ENCODE measurements at regions not wholly inside any gene's neighbourhood (a gene's known extent, or its start where the extent isn't known, plus 50 kb on each side); places are given as distances from the start of the nearest gene placed in this dataset.
"Not testable (repeated sequence)": the region's sequence is repeated elsewhere in the genome, so short reads cannot be mapped to it uniquely, and the experiment has no call there.

DNA sequence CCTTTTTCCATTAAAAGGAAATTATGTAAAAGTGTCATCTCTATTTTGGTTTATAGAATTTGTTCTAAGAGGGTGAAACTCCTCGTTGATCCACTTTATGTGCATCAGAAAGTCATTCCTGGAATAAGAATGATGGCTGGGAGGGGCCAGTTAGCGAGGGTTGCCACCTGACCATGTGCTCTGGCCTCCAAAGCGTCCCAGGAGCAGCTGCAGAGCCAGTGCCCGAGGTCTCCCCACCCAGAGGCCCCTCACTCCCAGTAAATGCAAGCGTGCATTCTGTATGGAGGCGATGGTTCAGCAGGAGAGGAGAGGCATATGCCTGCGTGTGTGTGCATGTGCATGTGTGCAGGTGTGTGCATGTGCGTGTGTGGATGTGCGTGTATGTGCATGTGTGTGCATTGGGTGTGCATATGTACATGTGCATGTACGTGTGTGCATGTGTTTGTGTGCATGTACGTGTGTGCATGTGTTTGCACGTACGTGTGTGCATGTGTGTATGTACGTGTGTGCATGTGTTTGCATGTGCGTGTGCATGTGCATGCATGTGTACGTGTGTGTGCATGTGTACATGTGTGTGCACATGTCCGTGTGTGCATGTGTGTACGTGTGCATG lies 345.8 kb downstream of the TEX29 start:
- DNase-seq (ENCODE audit: low read depth): no peak

DNA sequence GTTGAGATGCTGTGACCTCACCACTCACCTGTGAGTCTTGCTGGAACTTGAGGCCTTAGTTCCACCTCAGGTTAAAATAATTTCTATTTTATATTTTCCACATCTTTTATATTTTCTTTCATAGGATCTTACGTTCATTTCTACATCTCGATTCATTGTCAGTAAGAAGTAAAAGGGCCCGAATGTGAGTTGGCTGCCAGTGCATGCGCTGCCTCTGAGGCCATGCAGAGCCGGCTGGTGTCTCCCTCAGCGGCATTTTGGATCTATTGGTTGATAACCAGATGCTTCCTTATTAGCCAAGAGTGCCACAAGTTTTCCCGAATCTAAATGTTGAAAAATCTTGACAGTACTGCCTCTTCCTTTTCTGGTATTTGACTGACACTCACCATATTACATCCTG lies 347.3 kb downstream of the TEX29 start:
- no peak for DNase-seq (ENCODE audit: low read depth)

DNA sequence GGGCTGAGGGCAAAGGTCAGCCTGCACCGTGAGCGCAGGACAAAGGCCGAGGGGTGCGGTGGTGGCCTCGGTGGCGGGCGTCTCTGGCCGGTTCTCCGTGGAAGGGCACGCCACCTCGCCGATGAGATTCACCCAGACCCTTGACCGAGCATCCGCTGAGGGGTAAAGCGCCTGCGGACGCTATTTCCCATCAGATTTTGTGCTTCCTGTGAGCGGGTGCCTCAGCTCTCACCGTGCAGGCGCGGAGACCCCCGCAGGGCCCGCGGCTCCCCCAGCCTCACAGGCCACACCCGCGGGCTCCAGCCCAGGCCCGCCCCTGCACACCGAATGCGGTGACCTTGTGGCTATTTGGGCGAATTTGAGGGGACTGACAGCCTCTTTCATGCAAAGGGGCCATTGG lies 348.0 kb downstream of the TEX29 start:
- no peak for DNase-seq (ENCODE audit: low read depth)

- DNase-seq (ENCODE audit: low read depth): not testable (repeated sequence)
These were observed 351.8 kb downstream of the TEX29 start for GRCh38 chr13:111672198-111672597.

DNA sequence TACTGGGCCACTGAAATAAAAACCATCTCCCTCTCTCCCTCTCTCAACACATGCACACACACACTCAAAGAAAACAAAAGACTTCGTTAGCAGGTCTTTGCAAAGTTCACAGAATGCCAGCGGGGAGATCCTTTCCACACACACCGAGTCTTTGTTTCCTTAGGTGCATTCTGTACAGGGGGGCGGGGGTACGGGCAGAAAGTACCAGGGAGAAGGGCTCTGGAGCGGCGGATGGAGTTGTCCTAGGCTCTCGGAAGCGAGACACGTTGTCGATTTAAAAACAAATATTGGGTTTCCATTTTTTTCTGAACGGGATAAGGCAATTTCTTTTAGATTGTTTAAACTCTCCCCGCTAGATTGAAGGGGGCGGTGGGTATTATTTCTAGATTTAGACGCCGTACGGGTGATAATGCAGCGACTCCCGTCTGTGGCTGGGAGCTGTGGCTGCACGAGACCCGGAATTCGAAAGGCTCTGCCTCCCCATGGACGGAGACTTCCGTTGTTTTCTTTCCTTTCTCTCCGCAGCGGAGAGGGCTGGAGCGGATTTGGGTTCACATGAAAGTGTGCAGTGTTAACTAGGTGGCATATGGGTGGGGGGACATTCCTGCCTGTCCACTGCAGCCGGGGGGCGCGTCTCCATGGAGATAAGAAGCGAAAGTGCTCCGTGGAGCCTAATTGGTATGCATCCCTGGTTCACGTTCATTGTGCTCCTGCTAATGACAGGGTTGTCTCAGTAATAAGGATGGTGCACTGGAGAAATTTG lies 357.9 kb downstream of the TEX29 start:
- not testable (repeated sequence) for DNase-seq (ENCODE audit: low read depth)

GRCh38 chr13:111679645-111680044 lies 359.2 kb downstream of the TEX29 start:
- not testable (repeated sequence) for DNase-seq (ENCODE audit: low read depth)

- not testable (repeated sequence) for DNase-seq (ENCODE audit: low read depth)
These were observed 359.7 kb downstream of the TEX29 start for GRCh38 chr13:111680100-111680499.

GRCh38 chr13:111692028-111692427 lies 371.6 kb downstream of the TEX29 start:
- not testable (repeated sequence) for DNase-seq (ENCODE audit: low read depth)

- not testable (repeated sequence) for DNase-seq (ENCODE audit: low read depth)
These were observed 370.8 kb upstream of the SOX1 start for GRCh38 chr13:111696121-111696520.

DNA sequence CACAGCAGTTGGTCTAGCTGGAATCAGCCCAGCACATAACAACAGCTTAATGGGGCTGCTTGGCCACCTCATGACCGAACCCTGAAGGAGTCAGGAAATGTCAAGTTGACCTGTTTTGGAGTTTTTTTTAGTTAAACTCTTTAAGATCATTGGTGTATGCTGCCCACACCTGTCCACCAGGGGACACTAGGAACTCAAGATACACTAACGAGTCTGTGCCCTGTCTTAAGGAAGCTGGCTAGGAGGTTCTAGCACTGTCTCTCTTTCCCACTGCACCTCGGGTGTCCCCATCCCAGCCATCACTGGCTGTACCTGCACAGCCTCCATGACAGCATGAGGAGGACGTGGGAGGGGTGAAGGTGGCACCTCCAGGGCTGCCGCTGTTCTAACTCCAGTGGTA lies 364.9 kb upstream of the SOX1 start:
- DNase-seq (ENCODE audit: low read depth): not testable (repeated sequence)

All from GM04503 (cell line).